HG03469 (cell line): ENCODE measurements at regions not wholly inside any gene's neighbourhood (a gene's known extent, or its start where the extent isn't known, plus 50 kb on each side); places are given as distances from the start of the nearest gene placed in this dataset.

Experiments
- ATAC-seq: cut with Tn5 transposase; IDR thresholded peaks from one replicate; pipeline ENCODE4 v1.9.1; 2021; ENCODE audit warnings: mild to moderate bottlenecking, moderate library complexity, moderate number of reproducible peaks; ENCODE audit not compliant: unreplicated experiment

DNA sequence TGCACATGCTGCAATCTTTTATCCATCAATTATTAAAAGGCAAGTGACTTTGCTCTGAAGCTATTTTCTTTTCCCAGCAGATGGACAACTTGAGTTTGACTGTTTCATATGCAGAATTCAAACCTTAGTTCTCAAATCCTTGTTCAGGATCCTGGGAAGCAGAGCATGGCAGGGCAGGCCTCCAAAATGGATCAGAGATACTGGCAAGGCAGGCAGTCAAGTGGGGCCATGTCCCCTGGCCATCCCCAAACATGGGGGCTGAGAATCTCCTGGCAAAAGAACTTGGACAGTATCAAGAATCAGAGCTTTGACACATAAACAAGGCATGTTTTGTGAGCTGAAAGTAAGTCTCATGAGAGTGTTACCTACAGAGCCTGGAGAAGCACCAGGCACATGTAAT lies 122.9 kb upstream of the CTNNB1 start:
- no peak for ATAC-seq

DNA sequence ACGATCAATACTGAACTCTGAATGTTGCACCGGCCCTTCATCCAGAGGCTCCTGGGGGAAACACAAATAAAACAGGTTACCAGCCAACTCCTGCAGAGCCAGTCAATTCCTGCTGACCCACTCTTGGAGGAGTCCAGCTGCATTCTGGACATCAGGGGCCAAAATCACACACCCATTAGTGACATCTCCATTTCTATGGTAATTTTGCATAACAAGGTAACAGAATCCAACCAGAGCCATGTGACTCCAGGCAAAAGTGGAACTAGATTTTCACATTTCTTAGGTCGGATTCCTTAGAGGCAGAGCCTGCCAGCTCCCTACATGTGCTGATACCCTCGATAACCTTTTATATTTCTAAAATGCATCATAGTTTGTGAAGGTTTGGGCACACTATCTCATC lies 119.2 kb upstream of the CTNNB1 start:
- ATAC-seq, result no peak

DNA sequence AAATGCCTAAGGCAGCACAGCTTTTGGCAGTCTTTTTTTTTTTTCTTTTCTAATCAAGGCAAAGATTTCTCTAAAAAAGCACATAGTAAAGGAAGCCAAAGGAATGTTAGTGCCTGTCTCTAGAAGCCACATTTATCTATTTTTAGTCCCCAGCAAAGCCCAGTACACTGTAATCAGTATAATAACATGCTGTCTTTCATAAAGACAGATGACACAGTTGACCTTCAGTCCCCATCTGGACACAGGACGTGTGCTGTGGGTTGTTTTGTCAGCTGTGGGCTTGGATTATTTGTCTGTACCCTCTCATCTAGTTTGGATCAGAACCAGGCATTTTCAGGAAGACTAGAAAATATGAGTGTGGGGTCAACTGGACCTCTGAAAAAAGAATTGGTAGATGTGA lies 110.4 kb upstream of the CTNNB1 start:
- ATAC-seq, result no peak

DNA sequence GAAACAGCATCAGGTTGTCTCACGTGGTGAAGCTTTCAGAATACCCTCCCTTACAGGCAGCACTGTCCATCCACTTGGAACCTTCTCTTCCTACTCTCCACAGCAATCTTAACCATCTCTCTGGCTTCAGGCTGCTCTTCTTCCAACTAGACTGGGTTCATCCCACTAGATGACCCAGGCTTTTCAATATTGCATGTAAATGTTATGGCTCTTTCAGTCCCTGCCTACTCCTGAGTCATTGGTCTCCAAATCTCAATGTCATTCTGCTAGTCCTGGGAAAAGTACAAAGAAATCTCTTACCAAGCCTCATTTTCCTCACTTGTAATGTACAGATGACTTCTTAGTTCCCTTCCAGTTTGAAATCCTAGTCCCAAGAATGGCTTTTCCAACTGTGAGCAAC lies 109.7 kb upstream of the CTNNB1 start:
- no peak for ATAC-seq

DNA sequence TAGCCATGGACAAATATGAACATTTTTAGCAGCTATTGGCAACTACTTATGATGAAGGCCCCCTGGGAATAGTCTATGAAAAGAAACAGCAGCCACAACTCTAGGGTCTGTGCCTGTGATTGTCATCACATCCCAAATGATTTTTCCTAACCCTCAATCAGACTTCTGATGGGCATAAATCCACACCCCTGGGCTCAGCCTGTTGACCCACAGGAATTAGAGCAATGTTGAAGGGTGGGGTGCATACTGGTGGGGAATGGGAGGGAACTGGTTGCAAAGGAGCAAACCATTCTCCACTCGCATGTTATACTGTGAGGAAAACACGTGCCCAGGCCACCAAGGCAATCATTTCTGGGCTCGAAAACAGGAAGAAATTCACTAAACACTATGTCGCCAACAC lies 106.5 kb upstream of the CTNNB1 start:
- no peak for ATAC-seq

DNA sequence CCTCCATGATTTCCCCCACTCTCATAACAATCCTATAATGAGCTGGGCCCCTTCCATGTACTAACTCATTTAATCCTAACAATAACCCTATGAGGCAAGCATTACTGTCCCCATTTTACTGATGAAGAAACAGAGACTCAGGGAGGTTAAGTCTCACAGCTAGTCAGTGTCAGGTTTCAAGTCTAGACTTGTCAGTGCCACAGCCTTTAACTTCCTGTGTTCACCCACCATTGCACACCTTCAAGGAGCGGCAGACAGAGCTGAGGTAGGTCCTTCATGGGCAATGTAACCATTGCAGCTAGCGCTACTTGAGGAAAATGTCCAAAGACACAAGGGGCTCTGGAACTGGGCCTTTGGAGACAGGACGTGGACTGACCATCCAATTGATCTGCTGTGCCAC lies 105.8 kb upstream of the CTNNB1 start:
- no peak for ATAC-seq

DNA sequence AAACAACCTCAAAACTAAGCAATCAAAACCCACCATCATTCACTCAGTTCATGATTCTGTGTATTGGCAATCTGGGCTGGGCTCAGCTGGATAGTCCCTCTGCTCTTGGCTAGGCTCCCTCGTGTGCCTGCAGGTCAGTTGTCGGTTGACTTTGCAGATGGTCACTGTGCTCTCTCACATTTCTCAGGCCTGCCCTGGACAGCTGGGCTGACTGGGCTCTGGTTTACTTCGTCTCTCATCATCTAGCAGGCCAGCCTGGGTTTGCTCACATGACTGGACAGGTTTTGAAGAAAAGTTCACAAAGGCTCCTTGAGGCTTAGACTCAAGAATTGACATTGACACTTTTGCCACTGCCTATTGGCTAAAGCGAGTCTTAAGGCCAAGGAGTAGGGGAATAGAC lies 105.0 kb upstream of the CTNNB1 start:
- no peak for ATAC-seq

DNA sequence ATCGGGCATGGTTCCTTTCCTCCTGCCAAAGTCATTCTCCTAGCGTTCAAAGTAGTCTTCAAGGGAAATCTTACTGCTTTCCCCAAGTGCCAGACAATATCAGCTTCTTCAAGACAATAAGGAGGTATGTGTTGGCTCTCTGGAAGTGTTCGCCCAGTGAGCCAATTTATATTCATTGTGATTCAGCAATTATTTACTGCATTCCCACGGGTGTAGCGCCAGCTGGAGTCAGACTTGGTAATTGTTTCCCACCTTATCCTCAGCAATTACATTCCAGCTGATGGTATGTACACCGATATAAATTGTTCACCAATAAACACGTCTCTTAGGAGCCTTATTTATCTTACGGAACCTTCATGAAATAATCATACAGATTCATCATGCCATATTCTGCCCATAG lies 103.6 kb upstream of the CTNNB1 start:
- no peak for ATAC-seq

DNA sequence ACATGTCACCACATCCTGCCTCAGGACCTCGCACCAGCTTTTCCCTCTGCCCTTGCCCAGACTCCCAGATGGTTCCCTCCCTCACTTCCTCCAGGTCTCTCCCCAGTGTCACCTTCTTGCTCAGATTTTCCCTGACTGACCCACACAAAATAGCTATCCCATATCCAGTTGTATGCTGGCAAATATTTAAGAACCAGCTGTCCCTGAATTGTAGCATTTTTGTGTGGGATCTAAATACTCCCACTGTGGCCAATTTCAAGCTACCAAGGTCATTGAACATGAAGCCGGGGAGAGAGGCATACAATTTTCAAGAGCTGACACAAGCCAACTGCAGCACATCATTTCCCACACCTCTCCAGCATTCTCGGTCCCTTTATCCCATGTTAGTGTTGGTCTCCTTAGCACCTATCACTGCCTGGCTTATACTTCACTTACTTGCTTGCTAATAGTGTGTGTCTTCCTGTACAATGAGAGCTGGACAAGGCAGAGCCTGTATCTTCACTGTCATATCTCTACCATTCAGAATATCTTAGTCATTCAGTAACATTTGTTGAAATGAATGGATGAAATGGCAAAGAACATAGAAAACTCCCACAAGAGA lies 101.3 kb upstream of the CTNNB1 start:
- ATAC-seq, result no peak

DNA sequence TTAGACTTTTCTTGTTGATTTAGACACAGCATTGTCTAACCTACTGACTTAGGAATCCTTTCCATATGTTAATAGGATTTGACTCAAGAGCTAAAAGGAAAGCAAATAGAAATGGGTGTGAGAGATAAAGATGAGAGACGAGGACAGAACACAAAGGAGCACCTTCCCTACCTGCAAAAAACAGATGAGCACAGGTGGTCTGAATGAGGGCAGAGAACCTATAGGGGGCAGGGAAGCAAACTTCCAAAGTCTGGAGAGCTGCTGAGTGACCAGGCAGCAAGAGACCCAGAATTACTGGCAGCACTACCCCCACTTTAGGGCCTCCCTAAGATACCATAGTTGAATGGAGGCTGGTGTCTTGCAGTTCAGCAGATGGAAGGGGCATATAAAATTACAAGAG lies 98.1 kb upstream of the CTNNB1 start:
- ATAC-seq, result no peak

DNA sequence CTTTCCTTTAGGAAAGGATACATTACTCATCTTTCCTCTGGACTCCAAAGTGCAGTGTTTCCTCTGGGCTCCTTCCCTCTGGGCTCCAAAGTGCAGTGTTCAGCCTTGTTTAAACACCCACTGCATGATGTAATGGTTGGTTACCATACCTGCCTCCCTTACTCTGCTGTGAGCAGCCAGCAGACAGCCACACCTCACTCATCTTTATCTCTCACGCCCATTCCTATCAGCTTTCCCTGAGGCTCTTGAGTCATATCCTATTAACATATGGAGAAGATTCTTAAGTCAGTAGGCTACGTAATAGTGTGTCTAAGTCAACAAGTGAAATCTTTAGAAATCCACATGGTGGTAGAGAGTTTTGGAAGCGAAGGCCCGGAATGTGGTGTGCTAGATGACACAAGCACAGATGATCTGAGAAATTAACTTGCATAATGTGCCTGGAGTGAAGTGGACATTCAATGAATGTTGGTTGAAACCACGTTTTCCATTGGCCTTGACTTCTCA lies 97.2 kb upstream of the CTNNB1 start:
- ATAC-seq, result no peak

DNA sequence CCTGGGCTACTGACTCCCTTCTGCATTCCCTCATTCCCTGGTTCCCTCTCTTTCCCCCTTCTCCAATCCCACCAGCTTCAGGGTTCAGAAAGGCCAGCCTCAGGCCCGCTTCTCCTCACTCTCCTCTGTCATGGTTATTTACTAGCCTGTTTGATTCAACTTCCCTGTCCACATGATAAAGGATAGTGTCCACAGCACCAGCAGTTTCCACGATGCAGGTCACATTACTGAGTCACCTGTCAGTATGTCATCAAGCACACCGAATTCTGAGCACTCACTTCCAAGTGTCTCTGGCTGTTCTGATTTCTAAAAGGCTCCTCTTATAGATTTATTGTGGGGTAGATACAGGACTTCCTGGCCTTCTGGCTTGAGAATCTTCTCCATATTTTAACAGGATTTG lies 96.6 kb upstream of the CTNNB1 start:
- no peak for ATAC-seq

DNA sequence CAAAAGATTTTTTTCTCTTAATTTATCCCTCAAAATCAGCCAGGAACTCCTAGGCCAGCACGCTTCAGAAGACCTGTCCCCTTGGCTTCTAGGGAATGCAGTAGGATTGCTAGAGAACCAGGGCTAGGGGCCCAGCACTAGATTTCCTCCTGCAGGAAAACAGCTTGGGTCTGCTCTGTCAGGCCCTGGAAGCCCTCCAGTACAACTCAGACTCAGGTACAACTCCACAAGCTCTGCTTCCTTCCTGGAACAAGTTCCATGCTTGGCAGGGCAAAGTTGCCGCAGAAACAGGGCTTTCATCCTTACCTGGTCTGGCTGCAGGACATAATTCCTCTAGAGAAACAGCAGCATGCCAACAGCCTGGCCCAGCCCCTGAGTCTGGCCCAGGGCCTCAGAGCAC lies 96.1 kb upstream of the CTNNB1 start:
- no peak for ATAC-seq

DNA sequence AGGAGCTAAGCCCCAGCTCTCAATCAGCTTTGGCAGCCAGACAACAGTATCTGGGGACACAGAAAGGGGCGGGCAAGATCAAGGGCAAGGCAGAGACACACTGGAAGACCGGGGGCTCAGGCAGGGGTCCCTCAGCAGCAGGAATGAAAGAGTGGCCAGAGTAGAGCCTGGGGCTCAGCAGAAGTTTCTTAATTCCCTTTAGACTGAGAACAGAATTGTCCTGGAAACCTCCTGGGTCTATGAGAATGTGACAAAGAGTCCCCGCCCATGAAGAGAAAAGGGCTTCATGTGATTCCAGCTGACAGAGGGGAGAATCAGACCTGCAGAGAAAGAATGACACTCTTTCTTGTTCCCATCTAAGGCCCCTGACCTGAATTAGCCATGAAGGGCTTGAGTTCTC lies 95.2 kb upstream of the CTNNB1 start:
- ATAC-seq, result no peak

DNA sequence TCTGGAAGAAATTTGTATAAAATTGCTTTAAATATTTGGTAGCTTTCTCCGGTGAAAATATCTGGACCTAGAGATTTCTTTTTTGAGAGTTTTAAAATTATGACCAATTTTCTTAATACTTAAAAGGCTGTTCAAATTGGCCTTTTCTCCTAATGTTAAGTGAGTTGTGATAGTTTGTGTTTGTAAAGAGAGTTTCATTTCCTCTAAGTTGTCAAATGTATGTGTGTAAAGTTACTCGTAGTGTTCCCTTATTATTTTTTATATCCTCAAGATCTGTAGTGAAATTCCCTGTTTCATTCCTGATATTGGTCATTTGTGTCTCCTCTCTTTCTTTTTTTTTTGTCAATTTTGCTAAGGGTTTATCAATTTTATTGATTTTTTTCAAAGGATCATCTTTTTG lies 92.6 kb upstream of the CTNNB1 start:
- ATAC-seq, result no peak

DNA sequence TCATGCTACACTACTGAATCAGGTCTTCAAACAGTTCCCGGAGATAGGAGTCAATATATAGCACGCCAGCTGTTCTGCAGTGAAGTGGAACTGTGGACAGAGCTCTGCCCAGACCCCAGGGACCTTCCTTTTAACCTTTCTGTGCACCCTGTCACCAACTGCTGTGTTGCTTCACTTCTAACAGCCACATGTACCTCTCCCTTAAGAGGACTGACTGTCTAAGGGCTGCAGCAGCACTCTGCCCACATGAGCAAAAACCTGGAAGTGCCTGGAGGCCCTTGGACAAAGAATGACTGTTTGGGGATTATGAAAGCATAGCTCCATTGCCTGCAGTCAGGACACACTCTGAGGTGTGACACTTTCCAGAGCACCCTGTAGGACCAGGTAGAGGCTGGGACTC lies 88.3 kb upstream of the CTNNB1 start:
- ATAC-seq, result no peak

DNA sequence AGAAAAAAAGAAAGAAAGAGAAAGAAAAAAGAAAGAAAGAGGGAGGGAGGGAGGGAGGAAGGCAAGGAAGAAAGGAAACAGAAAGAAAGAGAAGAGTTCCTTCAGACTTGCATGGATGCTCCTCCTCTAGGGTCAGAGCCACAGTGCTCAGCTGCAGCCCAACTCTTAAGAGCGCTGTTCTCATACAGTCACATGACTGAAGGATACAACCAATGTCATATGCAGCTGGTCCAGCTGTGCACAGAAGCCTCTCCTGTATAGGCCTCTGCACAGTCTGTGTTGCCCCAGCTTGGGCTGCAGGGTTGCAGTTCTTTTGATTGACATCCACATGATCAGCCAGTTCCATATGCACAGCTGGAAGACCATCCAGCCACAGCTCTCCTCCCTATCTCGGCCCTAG lies 86.8 kb upstream of the CTNNB1 start:
- ATAC-seq, result no peak

DNA sequence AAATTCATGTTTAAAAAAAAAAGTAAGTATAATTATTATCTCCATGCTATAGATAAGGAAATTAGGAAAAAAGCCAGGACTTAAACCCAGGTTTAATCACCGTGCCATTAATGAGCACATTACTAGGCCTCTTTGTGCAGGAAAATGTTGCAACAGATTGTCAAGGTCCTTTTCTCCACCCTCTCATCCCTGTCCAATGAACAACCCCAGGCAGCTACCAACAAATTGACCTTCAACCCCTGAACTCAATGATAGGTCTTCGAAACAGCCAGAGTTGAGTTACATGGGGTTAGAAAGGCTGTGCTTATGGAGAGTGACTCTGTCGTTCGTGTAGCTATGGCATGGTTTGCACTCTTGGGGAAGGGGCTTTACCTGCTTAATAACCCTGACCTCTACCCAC lies 84.2 kb upstream of the CTNNB1 start:
- ATAC-seq, result no peak

DNA sequence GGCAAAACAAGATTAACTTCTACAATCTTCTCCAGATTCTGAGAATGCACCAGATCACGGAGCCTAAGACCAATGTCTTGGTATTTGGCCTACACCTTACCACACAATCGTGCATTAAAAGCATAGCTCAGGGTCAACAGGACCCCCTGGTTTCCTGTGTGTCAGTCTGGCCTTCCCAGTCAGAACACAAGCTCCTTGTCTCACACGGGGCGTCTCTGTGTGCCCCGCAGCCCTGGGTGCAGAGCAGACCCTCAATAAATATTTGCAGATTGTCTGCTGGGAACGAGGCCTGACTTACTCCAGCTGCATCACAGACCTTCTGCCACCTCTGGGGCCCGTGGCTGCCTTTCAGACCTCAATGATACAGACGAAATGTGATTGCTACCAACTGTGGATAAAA lies 82.5 kb upstream of the CTNNB1 start:
- ATAC-seq, result no peak

DNA sequence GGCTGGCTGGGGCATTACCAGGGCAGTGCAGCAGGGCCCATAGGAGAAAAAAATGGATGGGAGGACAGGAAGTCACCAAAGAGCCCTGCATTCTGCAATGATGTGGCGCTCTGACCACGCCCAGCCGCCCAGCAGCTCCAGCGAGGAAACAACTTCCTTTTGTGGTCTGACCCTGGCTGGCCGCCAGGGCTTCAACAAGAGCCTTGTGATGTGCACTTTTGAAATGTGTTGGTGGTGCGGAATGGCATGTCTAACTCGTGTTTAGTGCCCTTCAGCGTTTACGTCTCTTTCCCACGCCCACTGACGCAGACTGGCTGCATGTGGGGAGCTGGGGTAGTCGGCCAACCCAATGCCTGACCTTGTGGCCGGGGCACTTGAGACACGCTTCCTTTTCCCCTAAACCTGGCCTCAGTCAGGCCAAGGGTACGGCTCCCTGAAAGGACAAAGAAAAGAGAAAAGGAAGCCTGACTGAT lies 81.9 kb upstream of the CTNNB1 start:
- peak; percentile 89 for ATAC-seq

DNA sequence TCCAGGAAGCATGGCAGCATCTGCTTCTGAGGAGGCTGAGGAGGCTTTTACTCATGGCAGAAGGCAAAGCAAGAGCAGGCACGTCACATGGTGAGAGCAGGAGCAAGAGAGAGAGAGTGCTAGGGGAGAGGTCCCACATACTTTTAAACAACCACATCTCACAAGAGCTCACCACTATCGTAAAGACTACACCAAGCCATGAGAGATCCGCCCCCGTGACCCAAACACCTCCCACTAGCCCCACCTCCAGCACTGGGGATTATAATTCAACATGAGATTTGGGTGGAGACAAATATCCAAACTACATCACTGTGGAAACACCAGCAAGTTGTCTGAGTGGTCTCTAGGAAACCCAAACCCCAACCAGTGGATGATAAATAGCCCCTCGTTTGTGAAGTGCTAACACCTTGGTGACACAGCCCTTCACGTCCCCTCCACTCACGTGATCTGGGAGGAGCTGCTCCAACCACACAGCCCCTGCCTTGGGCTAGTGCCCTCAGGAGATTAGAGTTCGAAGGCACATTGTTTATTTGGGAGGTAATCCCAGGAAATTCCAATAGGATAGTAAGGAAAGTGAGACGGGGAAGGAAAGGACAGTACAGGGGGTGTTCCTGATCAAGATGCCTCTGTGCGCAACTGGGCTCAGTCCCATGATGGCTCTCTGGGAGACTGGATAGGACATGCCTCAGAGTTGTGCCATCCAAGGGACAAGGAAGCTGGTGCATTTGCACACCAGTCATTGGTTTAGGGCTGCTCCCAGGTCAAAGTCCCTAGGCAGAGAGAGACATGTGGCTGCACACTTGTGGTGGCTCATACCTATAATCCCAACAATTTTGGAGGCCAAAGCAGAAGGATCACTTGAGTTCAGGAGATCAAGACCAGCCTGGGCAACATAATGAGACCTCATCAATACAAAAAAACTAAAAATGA lies 80.6 kb upstream of the CTNNB1 start:
- no peak for ATAC-seq

DNA sequence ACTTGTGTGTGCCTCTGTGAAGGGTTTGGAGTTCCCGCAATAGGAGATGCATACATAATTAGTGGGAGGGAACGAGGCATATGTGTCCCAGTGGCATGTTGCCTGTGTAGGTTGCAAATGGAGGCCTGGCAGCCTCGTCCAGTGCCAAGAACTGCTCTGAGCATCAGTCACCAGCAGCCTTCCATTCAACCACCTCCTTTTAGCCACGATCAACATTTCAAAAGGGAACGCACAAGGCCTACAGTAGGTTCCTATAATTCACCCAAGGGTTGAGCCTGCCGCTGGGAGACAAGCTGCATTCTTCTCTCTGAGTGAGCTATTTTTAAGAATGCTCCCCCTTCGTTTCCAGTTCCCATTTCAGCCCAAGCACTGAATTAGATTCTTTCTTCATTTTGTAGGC lies 78.8 kb upstream of the CTNNB1 start:
- no peak for ATAC-seq
